H1 (cell line): ENCODE measurements at regions not wholly inside any gene's neighbourhood (a gene's known extent, or its start where the extent isn't known, plus 50 kb on each side); places are given as distances from the start of the nearest gene placed in this dataset.

ENCODE experiments used
- CTCF ChIA-PET: fragments of 300-600 bp; sonication (Branson Sonifier 250); formaldehyde crosslinking; loops from one replicate; lab custom pipeline; 2021; ENCODE audit not compliant: partially characterized antibody; lab: Charles Lee
- POLR2A ChIA-PET: fragments of 300-600 bp; sonication (Branson Sonifier 250); formaldehyde crosslinking; loops from one replicate; lab custom pipeline; 2021; ENCODE audit warnings: inconsistent platforms; ENCODE audit not compliant: partially characterized antibody; lab: Charles Lee
- DNase-seq, 2 experiments: peaks; one replicate each; pipeline versions ENCODE4 v3.0.0 to v3.0.0-alpha.2; 2010 to 2022; ENCODE audit warnings: low spot score in 2 of 2, low read depth in 1 of 2, mixed read lengths in 1 of 2
- FAIRE-seq: peaks from 2 replicates; lab custom pipeline; 2011; peaks lifted over from hg19 to GRCh38; lab: Jason Lieb, UNC
- H2AFZ ChIP-seq: 2 replicates; pipeline ENCODE4 v1.8.1; 2012; ENCODE audit warnings: low read length, inconsistent platforms
- H2AK5ac ChIP-seq: 2 replicates; pipeline ENCODE4 v1.6.1; 2013; ENCODE audit warnings: low read depth, low read length
- H2BK120ac ChIP-seq: replicated peaks from 2 replicates; pipeline ENCODE3; 2013; ENCODE audit warnings: low read depth, low read length, inconsistent platforms
- H2BK12ac ChIP-seq: 2 replicates; pipeline ENCODE4 v1.6.1; 2013; ENCODE audit warnings: low read depth, low read length
- H2BK15ac ChIP-seq: 2 replicates; pipeline ENCODE4 v1.6.1; 2013; ENCODE audit warnings: low read length
- H2BK20ac ChIP-seq: 2 replicates; pipeline ENCODE4 v1.6.1; 2013; ENCODE audit warnings: low read length
- H2BK5ac ChIP-seq: 2 replicates; pipeline ENCODE4 v1.6.1; 2013; ENCODE audit warnings: low read depth, low read length
- H3K14ac ChIP-seq: 2 replicates; pipeline ENCODE4 v1.6.1; 2013; ENCODE audit warnings: inconsistent platforms; ENCODE audit not compliant: insufficient read length
- H3K18ac ChIP-seq: 2 replicates; pipeline ENCODE4 v1.6.1; 2013; ENCODE audit warnings: low read length; ENCODE audit errors: extremely low read depth
- H3K23ac ChIP-seq: 2 replicates; pipeline ENCODE4 v1.6.1; 2013; ENCODE audit warnings: inconsistent platforms; ENCODE audit not compliant: insufficient read length
- H3K23me2 ChIP-seq: 2 replicates; pipeline ENCODE4 v1.6.1; 2013; ENCODE audit warnings: low read depth, low read length
- H3K27ac ChIP-seq: 2 replicates; pipeline ENCODE4 v1.6.1; 2011; ENCODE audit warnings: low read depth, low read length, inconsistent platforms
- H3K27me3 ChIP-seq, 4 experiments: replicated peaks in 1 of 4; 1 replicate in 1 of 4; 2 replicates in 3 of 4; pipeline versions ENCODE4 v1.6.1 to v1.8.1; 2011 to 2013; ENCODE audit warnings: low read length in 3 of 4, mild to moderate bottlenecking in 3 of 4, inconsistent platforms in 2 of 4, mixed read lengths in 2 of 4, moderate library complexity in 1 of 4; ENCODE audit not compliant: control insufficient read depth in 3 of 4, insufficient read depth in 3 of 4; ENCODE audit errors: extremely low read depth in 1 of 4
- H3K36me3 ChIP-seq, 4 experiments: 2 replicates each; pipeline versions ENCODE4 v1.6.1 to v1.8.1; 2011 to 2013; ENCODE audit warnings: mild to moderate bottlenecking in 4 of 4, low read length in 3 of 4, moderate library complexity in 2 of 4, control low read depth in 1 of 4, inconsistent platforms in 1 of 4; ENCODE audit not compliant: insufficient read depth in 4 of 4, control insufficient read depth in 2 of 4
- H3K4ac ChIP-seq: replicated peaks from 2 replicates; pipeline ENCODE3; 2013; ENCODE audit warnings: low read length, low read depth, mixed read lengths, inconsistent platforms; ENCODE audit not compliant: insufficient read length
- H3K4me1 ChIP-seq, 4 experiments: replicated peaks in 1 of 4; 1 replicate in 1 of 4; 2 replicates in 3 of 4; pipeline versions ENCODE4 v1.6.1 to v1.8.1; 2011 to 2013; ENCODE audit warnings: low read length in 3 of 4, inconsistent platforms in 2 of 4, mixed read lengths in 1 of 4; ENCODE audit not compliant: insufficient read depth in 4 of 4, control insufficient read depth in 3 of 4
- H3K4me2 ChIP-seq, 2 experiments: 2 replicates each; pipeline versions ENCODE4 v1.6.1 to v1.8.1; 2011 to 2013; ENCODE audit warnings: low read depth in 2 of 2, low read length in 2 of 2, control low read depth in 1 of 2, inconsistent platforms in 1 of 2, mild to moderate bottlenecking in 1 of 2; ENCODE audit not compliant: insufficient read depth in 1 of 2
- H3K4me3 ChIP-seq, 4 experiments: fragments of 200-600, 300-600 bp in 1 of 4; sonication (generic), shearing (Covaris generic), sonication (Bioruptor Twin) in 1 of 4; 2 replicates each; pipeline versions ENCODE4 v1.5.1 to v1.8.1; 2011 to 2016; ENCODE audit warnings: low read length in 4 of 4, low read depth in 3 of 4, control low read depth in 2 of 4, inconsistent platforms in 2 of 4, mild to moderate bottlenecking in 2 of 4, mixed read lengths in 1 of 4, moderate library complexity in 1 of 4; ENCODE audit not compliant: insufficient read depth in 2 of 4; ENCODE audit errors: extremely low read depth in 1 of 4
- H3K56ac ChIP-seq: replicated peaks from 2 replicates; pipeline ENCODE3; 2013; ENCODE audit warnings: low read depth, mild to moderate bottlenecking, mixed read lengths, low read length, inconsistent platforms; ENCODE audit not compliant: insufficient read length
- H3K79me1 ChIP-seq: 2 replicates; pipeline ENCODE4 v1.6.1; 2013; ENCODE audit warnings: low read depth, low read length, control low read depth
- H3K79me2 ChIP-seq, 2 experiments: 2 replicates each; pipeline versions ENCODE4 v1.6.1 to v1.8.1; 2012 to 2013; ENCODE audit warnings: low read length in 2 of 2, mild to moderate bottlenecking in 2 of 2, inconsistent platforms in 1 of 2; ENCODE audit not compliant: insufficient read depth in 2 of 2, control insufficient read depth in 1 of 2
- H3K9ac ChIP-seq, 4 experiments: replicated peaks in 1 of 4; 1 replicate in 1 of 4; 2 replicates in 3 of 4; pipeline versions ENCODE4 v1.6.1 to v1.8.1; 2011 to 2013; ENCODE audit warnings: low read depth in 3 of 4, low read length in 3 of 4, control low read depth in 2 of 4, mild to moderate bottlenecking in 2 of 4, moderate library complexity in 2 of 4, inconsistent platforms in 1 of 4; ENCODE audit errors: extremely low read depth in 1 of 4
- H3K9me3 ChIP-seq, 2 experiments: 2 replicates each; pipeline versions ENCODE4 v1.6.1 to v1.8.1; 2012 to 2013; ENCODE audit warnings: mild to moderate bottlenecking in 2 of 2, moderate library complexity in 2 of 2, control low read depth in 1 of 2, inconsistent platforms in 1 of 2, low read depth in 1 of 2, low read length in 1 of 2, mixed read lengths in 1 of 2; ENCODE audit not compliant: insufficient read depth in 2 of 2
- H4K20me1 ChIP-seq, 2 experiments: replicated peaks in 1 of 2; 2 replicates each; pipeline versions ENCODE3 to v1.8.1; 2011 to 2013; ENCODE audit warnings: inconsistent platforms in 2 of 2, low read length in 2 of 2, mild to moderate bottlenecking in 1 of 2; ENCODE audit not compliant: insufficient read depth in 2 of 2, control insufficient read depth in 1 of 2
- H4K5ac ChIP-seq: 2 replicates; pipeline ENCODE4 v1.6.1; 2013; ENCODE audit warnings: low read length, low read depth, mixed read lengths, inconsistent platforms; ENCODE audit not compliant: insufficient read length
- H4K8ac ChIP-seq: 2 replicates; pipeline ENCODE4 v1.8.0; 2013; ENCODE audit warnings: mild to moderate bottlenecking, moderate library complexity, low read length, inconsistent platforms; ENCODE audit not compliant: insufficient read depth; ENCODE audit errors: extremely low read depth
- H4K91ac ChIP-seq: replicated peaks from 2 replicates; pipeline ENCODE3; 2013; ENCODE audit warnings: low read length, mixed read lengths, inconsistent platforms; ENCODE audit not compliant: insufficient read length
- CBX5 ChIP-seq: fragments of 300-800, 300-1000 bp; sonication (generic); IDR thresholded peaks from 2 replicates; pipeline ENCODE4 v1.7.1; 2016; ENCODE audit warnings: antibody characterized with exemption, low read length, low read depth
- KDM5A ChIP-seq: fragments of 200-600 bp; IDR thresholded peaks from 2 replicates; pipeline ENCODE4 v1.7.1; 2012; ENCODE audit warnings: mild to moderate bottlenecking, low read length, inconsistent platforms, mixed read lengths
- NANOG ChIP-seq: IDR thresholded peaks from 2 replicates; pipeline ENCODE4 v1.6.1; 2011; ENCODE audit warnings: low read length, low read depth, mild to moderate bottlenecking, inconsistent platforms; ENCODE audit not compliant: insufficient read depth, poor library complexity, severe bottlenecking
- RBBP5 ChIP-seq: IDR thresholded peaks from 2 replicates; pipeline ENCODE4 v1.7.1; 2012; ENCODE audit warnings: low read depth, mild to moderate bottlenecking, inconsistent platforms, low read length, moderate library complexity, borderline replicate concordance
- WGBS, 2 experiments: shearing (Covaris generic) in 1 of 2; methylation state at CpG; one replicate each; pipeline versions ENCODE4 v1.1.6 to v1.1.7; 2013 to 2015; ENCODE audit warnings: low lambda C conversion rate in 2 of 2, mixed read lengths in 2 of 2, inconsistent platforms in 1 of 2, low coverage in 1 of 2, missing lambda C conversion rate in 1 of 2; ENCODE audit not compliant: insufficient replicate concordance in 2 of 2, insufficient coverage in 1 of 2, insufficient read length in 1 of 2; ENCODE audit errors: extremely low coverage in 1 of 2, missing lambda C conversion rate in 1 of 2; 5-methylcytosine and 5-hydroxymethylcytosine counted together

DNA sequence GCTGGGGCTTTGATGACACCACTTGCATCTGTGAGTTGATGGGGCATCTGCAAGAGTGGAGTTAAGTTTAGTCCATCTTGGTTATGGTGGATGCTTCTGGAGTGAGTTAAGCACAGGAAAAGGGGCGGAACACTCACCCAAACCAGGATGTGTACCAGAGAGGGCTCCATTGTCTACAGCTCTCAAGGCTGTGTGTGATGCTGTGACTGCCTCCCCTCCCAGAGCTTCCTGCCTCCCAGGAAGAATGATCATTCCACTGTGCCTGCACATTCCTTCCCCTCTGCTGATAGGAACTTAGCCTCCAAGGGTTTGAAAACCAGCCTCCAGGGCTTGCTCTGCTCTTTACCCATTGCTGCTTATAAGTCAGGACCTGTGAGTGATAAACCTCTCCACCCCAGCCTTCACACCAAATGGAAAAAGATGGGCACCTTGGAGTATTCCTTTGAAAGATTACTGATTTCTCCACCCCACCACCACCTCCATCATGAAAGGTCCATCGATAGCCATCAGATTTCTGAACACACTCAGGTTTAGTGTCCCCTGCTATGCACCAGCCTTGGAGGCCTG lies 160.1 kb upstream of the SPRY4 start:
- H4K20me1 ChIP-seq, result no peaks in the 10 kb centered on the region
- H3K23ac ChIP-seq, result no peak overlapping the region
- H3K9me3 ChIP-seq, result no peaks in the 10 kb centered on the region
- no peaks in the 10 kb centered on the region for H3K27me3 ChIP-seq
- TF ChIP-seq KDM5A (no peak), NANOG (no peak), CBX5 (no peak), RBBP5 (no peak)
- H2BK20ac ChIP-seq, result no peak overlapping the region; the same call in 1 of the 2 replicates
- FAIRE-seq (no peak), DNase-seq (no peak)
- no peak overlapping the region for H2BK12ac ChIP-seq
- peak overlapping the region; percentile 3 for H2BK120ac ChIP-seq
- no peak overlapping the region for H2BK15ac ChIP-seq
- ChIA-PET CTCF (interaction anchor here (1.0 to 1.4 kb wide), 3 partner anchors 10 to 158 kb away, joined by 4 read pairs; no protein-coding TSS in a partner anchor), POLR2A (no interaction called here)
- H3K4me3 ChIP-seq, result no peak overlapping the region
- no peak overlapping the region for H3K27ac ChIP-seq
- no peak overlapping the region for H3K4ac ChIP-seq
- WGBS, 2 experiments, result 96% methylated on average over 2 of the region's 2 CpGs; no CpG with 5 or more reads in 1 of the 2 experiments
- no peaks in the 10 kb centered on the region for H3K36me3 ChIP-seq
- no peak overlapping the region for H4K5ac ChIP-seq
- no peak overlapping the region for H3K14ac ChIP-seq
- H3K18ac ChIP-seq, result no peak overlapping the region
- no peaks in the 10 kb centered on the region for H3K23me2 ChIP-seq
- no peak overlapping the region; the same call in 1 of the 2 replicates for H2BK5ac ChIP-seq
- H3K9ac ChIP-seq, result no peak overlapping the region
- H3K4me1 ChIP-seq, result no peaks in the 10 kb centered on the region
- no peak overlapping the region for H2AK5ac ChIP-seq
- no peak overlapping the region for H4K8ac ChIP-seq
- H3K79me2 ChIP-seq, result no peaks in the 10 kb centered on the region
- H3K4me2 ChIP-seq, result no peak overlapping the region
- no peak overlapping the region for H4K91ac ChIP-seq
- H3K79me1 ChIP-seq, result no peaks in the 10 kb centered on the region
- no peak overlapping the region for H3K56ac ChIP-seq
- no peak overlapping the region for H2AFZ ChIP-seq
